ENCODE measurements at regions not wholly inside any gene's neighbourhood (a gene's known extent, or its start where the extent isn't known, plus 50 kb on each side); places are given as distances from the start of the nearest gene placed in this dataset.
"Not testable (repeated sequence)": the region's sequence is repeated elsewhere in the genome, so short reads cannot be mapped to it uniquely, and the experiment has no call there.

GRCh38 chr14:106518054-106518943 lies 991.9 kb downstream of the TMEM121 start:
- Histone ChIP-seq H3K9me3 (ENCODE audit: control insufficient read depth in 4 of 4, insufficient read depth in 3 of 4, low read length in 3 of 4) (peaks cover 0 to 5% (median 1%) of the 10 kb centered on the region in 4 donors), H3K27me3 (ENCODE audit: control insufficient read depth in 3 of 3, insufficient read depth in 3 of 3, low read length in 2 of 3) (no peaks in the 10 kb centered on the region), H3K9ac (ENCODE audit: insufficient read depth in 1 of 2, low read length in 2 of 2) (no peak overlapping the region), H3K36me3 (ENCODE audit: control insufficient read depth in 4 of 4, insufficient read depth in 4 of 4, low read length in 4 of 4) (no peaks in the 10 kb centered on the region), H3K4me3 (no peak overlapping the region), H3K4me1 (ENCODE audit: control insufficient read depth in 5 of 5, insufficient read depth in 5 of 5, low read length in 5 of 5) (no peaks in the 10 kb centered on the region), H3K27ac (ENCODE audit: low read depth in 1 of 2, low read length in 1 of 2) (no peak overlapping the region)
- ATAC-seq (ENCODE audit: insufficient read depth, low FRiP score) (no peak), DNase-seq (no peak)
- peak; percentile 16 for TF ChIP-seq CTCF (IDR thresholded peaks at IDR 0.05; ENCODE audit: control extremely low read depth, extremely low read depth)
- 43 to 47% methylated on average over 11 of the region's 11 CpGs for WGBS, 2 donors

- H3K27ac ChIP-seq (ENCODE audit: low read depth in 1 of 2, low read length in 1 of 2); H3K4me1 ChIP-seq (ENCODE audit: control insufficient read depth in 5 of 5, insufficient read depth in 5 of 5, low read length in 5 of 5); H3K4me3 ChIP-seq; H3K27me3 ChIP-seq (ENCODE audit: control insufficient read depth in 3 of 3, insufficient read depth in 3 of 3, low read length in 2 of 3); DNase-seq; H3K9ac ChIP-seq (ENCODE audit: insufficient read depth in 1 of 2, low read length in 2 of 2); ATAC-seq (ENCODE audit: insufficient read depth, low FRiP score); H3K36me3 ChIP-seq (ENCODE audit: control insufficient read depth in 4 of 4, insufficient read depth in 4 of 4, low read length in 4 of 4): not testable (repeated sequence)
- peaks cover 0 to 11% (median 0%) of the 10 kb centered on the region in 4 donors for H3K9me3 ChIP-seq (ENCODE audit: control insufficient read depth in 4 of 4, insufficient read depth in 3 of 4, low read length in 3 of 4)
- WGBS, 2 donors = 45 to 50% methylated on average over 1 of the region's 1 CpG
Measured at GRCh38 chr14:106522118-106522517, 995.7 kb downstream of the TMEM121 start.

- TF ChIP-seq CTCF (IDR thresholded peaks at IDR 0.05; ENCODE audit: control extremely low read depth, extremely low read depth) = no peak
- no peak overlapping the region for H3K4me3 ChIP-seq
- no peaks in the 10 kb centered on the region for H3K36me3 ChIP-seq (ENCODE audit: control insufficient read depth in 4 of 4, insufficient read depth in 4 of 4, low read length in 4 of 4)
- no peak overlapping the region for H3K27ac ChIP-seq (ENCODE audit: low read depth in 1 of 2, low read length in 1 of 2)
- DNase-seq (no peak), ATAC-seq (ENCODE audit: insufficient read depth, low FRiP score) (no peak)
- no peaks in the 10 kb centered on the region for H3K27me3 ChIP-seq (ENCODE audit: control insufficient read depth in 3 of 3, insufficient read depth in 3 of 3, low read length in 2 of 3)
- no peaks in the 10 kb centered on the region for H3K4me1 ChIP-seq (ENCODE audit: control insufficient read depth in 5 of 5, insufficient read depth in 5 of 5, low read length in 5 of 5)
- no peak overlapping the region for H3K9ac ChIP-seq (ENCODE audit: insufficient read depth in 1 of 2, low read length in 2 of 2)
- WGBS, 2 donors = 9 to 32% methylated on average over 2 of the region's 2 CpGs
- peaks cover 0 to 11% (median 0%) of the 10 kb centered on the region in 4 donors for H3K9me3 ChIP-seq (ENCODE audit: control insufficient read depth in 4 of 4, insufficient read depth in 3 of 4, low read length in 3 of 4)
Measured at GRCh38 chr14:106522990-106523389, 996.6 kb downstream of the TMEM121 start.

- 60 to 65% methylated on average over 2 of the region's 2 CpGs for WGBS, 2 donors
- Histone ChIP-seq H3K27me3 (ENCODE audit: control insufficient read depth in 3 of 3, insufficient read depth in 3 of 3, low read length in 2 of 3) (no peaks in the 10 kb centered on the region), H3K4me1 (ENCODE audit: control insufficient read depth in 5 of 5, insufficient read depth in 5 of 5, low read length in 5 of 5) (no peaks in the 10 kb centered on the region), H3K9ac (ENCODE audit: insufficient read depth in 1 of 2, low read length in 2 of 2) (no peak overlapping the region), H3K9me3 (ENCODE audit: control insufficient read depth in 4 of 4, insufficient read depth in 3 of 4, low read length in 3 of 4) (peaks cover 0 to 16% (median 0%) of the 10 kb centered on the region in 4 donors), H3K27ac (ENCODE audit: low read depth in 1 of 2, low read length in 1 of 2) (no peak overlapping the region), H3K4me3 (no peak overlapping the region), H3K36me3 (ENCODE audit: control insufficient read depth in 4 of 4, insufficient read depth in 4 of 4, low read length in 4 of 4) (no peaks in the 10 kb centered on the region)
- ATAC-seq (ENCODE audit: insufficient read depth, low FRiP score) (no peak), DNase-seq (no peak)
- TF ChIP-seq CTCF (IDR thresholded peaks at IDR 0.05; ENCODE audit: control extremely low read depth, extremely low read depth) = no peak
Measured at GRCh38 chr14:106528717-106529116, 1002.3 kb downstream of the TMEM121 start.
